Fibroblast of villous mesenchyme (primary cell): ENCODE measurements at regions not wholly inside any gene's neighbourhood (a gene's known extent, or its start where the extent isn't known, plus 50 kb on each side); places are given as distances from the start of the nearest gene placed in this dataset.

Source experiments
- DNase-seq: peaks from one replicate; pipeline ENCODE4 v3.0.0-alpha.2; 2010; ENCODE audit warnings: low read depth
- H3K4me3 ChIP-seq: 2 replicates; pipeline ENCODE4 v1.5.1; 2011; ENCODE audit warnings: low read depth, mild to moderate bottlenecking, low read length
- TF ChIP-seq, protein P1 (sequence below): IDR thresholded peaks from 2 replicates; pipeline ENCODE4 v1.5.1; 2012; ENCODE audit warnings: low read depth, mild to moderate bottlenecking, low read length; ENCODE audit not compliant: insufficient read depth

DNA sequence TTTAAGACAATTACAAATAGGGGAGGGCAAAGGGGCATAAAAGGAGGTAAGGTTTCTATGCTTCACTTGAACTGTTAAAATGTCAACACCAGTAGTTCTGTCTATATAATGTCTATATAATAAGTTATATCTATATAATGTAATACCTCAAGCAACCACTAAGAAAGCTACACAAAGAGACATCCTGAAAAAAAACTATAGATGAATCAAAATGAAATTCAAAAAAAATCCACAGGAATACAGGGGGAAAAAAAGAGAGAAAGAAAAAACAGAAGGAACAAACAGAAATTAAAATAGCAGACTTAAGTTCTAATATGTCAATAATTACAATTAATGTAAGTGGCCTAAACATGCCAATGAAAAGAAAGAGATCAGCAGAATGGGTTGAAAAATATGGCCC lies 186.0 kb downstream of the KCTD15 start:
- H3K4me3 ChIP-seq, result no peak overlapping the region
- no peak for DNase-seq
- TF ChIP-seq, protein P1, sequence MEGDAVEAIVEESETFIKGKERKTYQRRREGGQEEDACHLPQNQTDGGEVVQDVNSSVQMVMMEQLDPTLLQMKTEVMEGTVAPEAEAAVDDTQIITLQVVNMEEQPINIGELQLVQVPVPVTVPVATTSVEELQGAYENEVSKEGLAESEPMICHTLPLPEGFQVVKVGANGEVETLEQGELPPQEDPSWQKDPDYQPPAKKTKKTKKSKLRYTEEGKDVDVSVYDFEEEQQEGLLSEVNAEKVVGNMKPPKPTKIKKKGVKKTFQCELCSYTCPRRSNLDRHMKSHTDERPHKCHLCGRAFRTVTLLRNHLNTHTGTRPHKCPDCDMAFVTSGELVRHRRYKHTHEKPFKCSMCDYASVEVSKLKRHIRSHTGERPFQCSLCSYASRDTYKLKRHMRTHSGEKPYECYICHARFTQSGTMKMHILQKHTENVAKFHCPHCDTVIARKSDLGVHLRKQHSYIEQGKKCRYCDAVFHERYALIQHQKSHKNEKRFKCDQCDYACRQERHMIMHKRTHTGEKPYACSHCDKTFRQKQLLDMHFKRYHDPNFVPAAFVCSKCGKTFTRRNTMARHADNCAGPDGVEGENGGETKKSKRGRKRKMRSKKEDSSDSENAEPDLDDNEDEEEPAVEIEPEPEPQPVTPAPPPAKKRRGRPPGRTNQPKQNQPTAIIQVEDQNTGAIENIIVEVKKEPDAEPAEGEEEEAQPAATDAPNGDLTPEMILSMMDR, result no peak

DNA sequence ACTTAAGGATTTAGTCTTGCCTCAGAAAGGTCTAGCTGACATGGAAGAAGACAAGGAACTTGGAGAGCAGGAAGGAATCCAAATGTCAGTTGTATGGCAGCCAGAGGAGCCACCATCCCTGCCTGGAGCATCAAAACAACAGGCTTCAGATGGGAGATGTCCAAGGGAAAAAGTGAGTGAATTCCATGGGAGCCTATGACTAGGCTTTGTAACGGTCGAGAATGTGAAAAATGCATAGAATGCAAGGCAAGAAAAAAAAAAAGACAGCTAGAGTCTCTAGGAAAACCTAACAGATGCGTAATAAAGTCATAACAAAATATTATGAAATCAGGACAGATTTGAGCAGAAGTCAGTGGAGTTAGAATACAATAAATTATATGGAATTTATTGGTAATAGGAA lies 183.7 kb upstream of the LSM14A start:
- H3K4me3 ChIP-seq, result no peak overlapping the region
- DNase-seq, result peak; percentile 1
- TF ChIP-seq, protein P1, result no peak

DNA sequence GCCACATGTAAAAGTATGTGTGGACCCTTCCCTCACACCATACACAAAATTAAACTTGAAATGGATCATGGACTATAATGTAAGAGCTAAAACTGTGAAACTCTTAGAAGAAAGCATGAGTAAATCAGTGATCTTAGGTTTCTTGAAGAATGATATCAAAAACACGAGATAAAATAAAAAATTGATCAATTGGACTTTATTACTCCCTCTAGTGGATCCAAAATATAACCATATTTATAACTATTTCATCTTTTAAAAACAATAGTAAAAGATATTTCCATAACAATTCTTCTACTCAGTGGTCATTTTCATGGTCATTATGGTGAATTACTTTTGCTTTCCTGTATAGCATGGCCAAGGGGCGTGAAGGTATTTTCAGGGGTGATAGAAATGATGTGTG lies 174.6 kb upstream of the LSM14A start:
- TF ChIP-seq, protein P1, result peak; percentile 4
- DNase-seq, result no peak
- H3K4me3 ChIP-seq, result no peak overlapping the region

DNA sequence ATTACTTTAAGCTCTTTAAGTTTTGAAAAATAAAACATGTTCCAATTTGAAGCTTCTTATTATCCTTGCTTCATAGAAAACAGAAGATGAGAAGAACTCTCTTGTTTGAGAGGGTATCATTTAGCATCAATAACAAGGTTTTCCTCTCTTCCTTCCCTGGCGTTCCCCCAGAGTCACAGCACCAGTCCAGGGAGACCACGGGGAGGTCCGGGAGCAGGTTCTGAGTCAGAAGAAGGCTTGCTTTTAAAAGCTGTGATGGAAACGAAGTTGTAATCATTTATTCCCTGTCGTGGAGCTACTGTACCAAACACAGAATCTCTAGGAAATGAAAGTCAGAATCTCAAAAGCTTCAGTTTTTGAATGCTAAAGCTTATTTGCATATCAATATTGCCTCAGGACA lies 174.0 kb upstream of the LSM14A start:
- H3K4me3 ChIP-seq, result no peak overlapping the region
- TF ChIP-seq, protein P1, result no peak
- no peak for DNase-seq

DNA sequence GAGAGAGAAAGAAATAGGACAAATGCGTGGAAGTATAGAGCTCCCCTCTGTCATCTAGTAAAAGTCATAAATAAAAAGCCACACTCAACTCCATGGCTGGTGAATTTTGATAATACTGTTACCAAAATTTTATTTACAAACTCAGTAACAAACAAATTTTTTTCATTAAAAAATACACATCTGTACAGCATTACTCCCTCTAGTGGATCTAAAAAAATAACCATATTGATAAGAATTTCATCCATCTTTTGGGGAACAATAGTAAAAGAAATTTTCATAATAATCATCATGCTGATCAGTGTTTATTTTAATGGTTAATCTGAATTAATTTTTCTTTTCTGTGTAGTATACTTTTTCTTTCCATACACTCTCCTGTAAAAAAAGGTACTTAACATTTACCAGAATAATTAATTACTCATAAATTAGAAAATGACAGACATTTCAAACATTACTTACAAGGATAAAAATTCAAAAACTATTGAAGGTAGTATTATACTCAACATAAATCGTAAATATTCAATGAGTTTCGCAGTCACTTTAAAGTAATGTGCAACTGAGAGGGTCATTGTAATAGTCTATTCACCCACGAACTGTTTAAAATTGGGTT lies 173.5 kb upstream of the LSM14A start:
- TF ChIP-seq, protein P1, result peak; percentile 32
- no peak overlapping the region for H3K4me3 ChIP-seq
- DNase-seq, result peak; percentile 8

DNA sequence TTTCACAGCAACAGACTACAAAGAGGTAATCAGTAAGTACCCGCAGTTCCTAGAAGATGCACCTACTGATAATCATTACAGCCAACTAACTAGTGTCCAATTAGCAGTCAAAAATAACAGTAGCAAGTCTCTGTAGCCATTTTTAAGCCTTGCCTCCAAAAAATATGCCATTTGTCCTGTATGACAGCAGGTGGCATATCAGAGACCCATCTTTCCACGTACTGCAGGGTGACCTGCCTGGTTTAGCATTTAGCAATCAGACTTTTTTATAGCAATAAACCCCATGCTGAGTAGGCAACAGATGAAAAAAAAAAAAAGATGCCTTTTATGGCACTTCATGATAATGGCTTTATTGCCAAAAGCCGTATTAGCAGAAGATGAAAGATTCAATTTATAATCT lies 155.3 kb upstream of the LSM14A start:
- no peak overlapping the region for H3K4me3 ChIP-seq
- DNase-seq, result no peak
- TF ChIP-seq, protein P1, result no peak

DNA sequence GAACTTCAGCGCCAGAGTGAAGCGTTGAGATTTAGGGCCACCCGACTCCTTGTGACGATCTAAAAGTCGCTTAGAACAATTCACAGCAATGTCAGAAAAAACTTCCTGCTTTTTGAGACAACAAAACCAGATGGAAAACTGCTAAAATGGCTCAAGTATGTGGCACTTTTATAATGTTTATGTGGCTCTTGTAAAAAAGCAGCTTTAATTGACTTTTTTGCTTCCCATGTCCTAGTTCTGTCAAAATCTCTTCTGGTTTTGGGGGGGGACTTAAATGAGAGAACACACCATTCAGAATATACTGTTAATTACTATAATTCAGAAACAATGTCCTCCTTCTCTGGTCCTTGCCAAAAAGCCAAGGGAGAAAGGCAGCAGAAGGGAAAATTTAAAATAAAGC lies 154.7 kb upstream of the LSM14A start:
- TF ChIP-seq, protein P1, result no peak
- no peak overlapping the region for H3K4me3 ChIP-seq
- no peak for DNase-seq
